Activated CD8-positive, alpha-beta memory T cell treated with anti-CD3 and anti-CD28 coated beads, Interleukin-2, amount 50 U/mL, for 24 hours (primary cell): ENCODE measurements at regions not wholly inside any gene's neighbourhood (a gene's known extent, or its start where the extent isn't known, plus 50 kb on each side); places are given as distances from the start of the nearest gene placed in this dataset.
"Not testable (repeated sequence)": the region's sequence is repeated elsewhere in the genome, so short reads cannot be mapped to it uniquely, and the experiment has no call there.

Experiments used
- DNase-seq: peaks from one replicate; pipeline ENCODE4 v3.0.0-alpha.2; 2020; ENCODE audit errors: extremely low read depth

- DNase-seq, result no peak
Observed at GRCh38 chr3:177624528-177625495, 427.5 kb upstream of the TBL1XR1 start.

- DNase-seq, result no peak
Observed at GRCh38 chr3:177626045-177626444, 428.8 kb upstream of the TBL1XR1 start.

GRCh38 chr3:177628095-177628719 lies 430.9 kb upstream of the TBL1XR1 start:
- not testable (repeated sequence) for DNase-seq

- DNase-seq, result no peak
Observed at GRCh38 chr3:177629276-177629675, 432.0 kb upstream of the TBL1XR1 start.

- DNase-seq, result no peak
Observed at GRCh38 chr3:177633671-177634207, 436.5 kb upstream of the TBL1XR1 start.

- DNase-seq, result not testable (repeated sequence)
Observed at GRCh38 chr3:177635601-177636106, 438.4 kb upstream of the TBL1XR1 start.

GRCh38 chr3:177640319-177640965 lies 443.2 kb upstream of the TBL1XR1 start:
- DNase-seq, result no peak

GRCh38 chr3:177641206-177641605 lies 443.9 kb upstream of the TBL1XR1 start:
- no peak for DNase-seq

GRCh38 chr3:177642042-177642803 lies 444.9 kb upstream of the TBL1XR1 start:
- no peak for DNase-seq

- DNase-seq, result no peak
Observed at GRCh38 chr3:177642804-177643125, 445.5 kb upstream of the TBL1XR1 start.

- DNase-seq, result no peak
Observed at GRCh38 chr3:177646749-177647148, 449.5 kb upstream of the TBL1XR1 start.

GRCh38 chr3:177647341-177647740 lies 450.1 kb upstream of the TBL1XR1 start:
- DNase-seq, result no peak

GRCh38 chr3:177647876-177648275 lies 450.6 kb upstream of the TBL1XR1 start:
- no peak for DNase-seq

GRCh38 chr3:177652556-177653291 lies 455.4 kb upstream of the TBL1XR1 start:
- DNase-seq, result no peak

- DNase-seq, result no peak
Observed at GRCh38 chr3:177657243-177657642, 460.0 kb upstream of the TBL1XR1 start.

- DNase-seq, result no peak
Observed at GRCh38 chr3:177658354-177658753, 461.1 kb upstream of the TBL1XR1 start.

GRCh38 chr3:177664380-177665103 lies 467.3 kb upstream of the TBL1XR1 start:
- not testable (repeated sequence) for DNase-seq

- DNase-seq, result no peak
Observed at GRCh38 chr3:177665122-177665808, 468.0 kb upstream of the TBL1XR1 start.

GRCh38 chr3:177672252-177672911 lies 475.1 kb upstream of the TBL1XR1 start:
- no peak for DNase-seq
